ENCODE measurements at regions not wholly inside any gene's neighbourhood (a gene's known extent, or its start where the extent isn't known, plus 50 kb on each side); places are given as distances from the start of the nearest gene placed in this dataset. TPM values are rescaled to one million over a fixed set of nuclear protein-coding genes. Genes with fewer than 3 reads are reported as not detected.
"Not testable (repeated sequence)": the region's sequence is repeated elsewhere in the genome, so short reads cannot be mapped to it uniquely, and the experiment has no call there.

- no peak overlapping the region for H3K4me2 ChIP-seq (ENCODE audit: insufficient read depth, low read length, poor library complexity, severe bottlenecking)
- no CpG with 5 or more reads among the region's 5 CpGs for WGBS, 2 donors (ENCODE audit: extremely low coverage in 2 of 2, insufficient read length in 2 of 2, insufficient replicate concordance in 1 of 2)
- no peak for DNase-seq (ENCODE audit: low spot score)
- H3K23ac ChIP-seq (ENCODE audit: low read depth, low read length, poor library complexity) = no peak overlapping the region
- no peak overlapping the region for H2AK5ac ChIP-seq (ENCODE audit: low read depth, low read length)
- H2BK5ac ChIP-seq (ENCODE audit: low read length) = no peak overlapping the region
- H3K79me1 ChIP-seq (ENCODE audit: low read depth, low read length) = no peaks in the 10 kb centered on the region
- no peak overlapping the region for H3K18ac ChIP-seq (ENCODE audit: low read length)
- no peak overlapping the region for H4K91ac ChIP-seq (ENCODE audit: low read depth, low read length, poor library complexity)
- no peak overlapping the region for H3K14ac ChIP-seq (ENCODE audit: low read length)
- no peak overlapping the region for H4K8ac ChIP-seq (ENCODE audit: low read depth, low read length)
- no peaks in the 10 kb centered on the region for H3K36me3 ChIP-seq (replicated peaks in 1 of 2; ENCODE audit: control insufficient read depth in 2 of 2, insufficient read depth in 2 of 2, low read length in 2 of 2)
- no peak overlapping the region for H2BK15ac ChIP-seq (ENCODE audit: low read length)
- peaks cover 0 to 2% of the 10 kb centered on the region in 2 donors for H3K9me3 ChIP-seq (replicated peaks in 1 of 2; ENCODE audit: control insufficient read depth in 2 of 2, insufficient read depth in 1 of 2, low read depth in 1 of 2, low read length in 2 of 2)
- H3K9ac ChIP-seq (ENCODE audit: low read depth, low read length, poor library complexity) = no peak overlapping the region
- no peak overlapping the region for H2BK12ac ChIP-seq (ENCODE audit: low read length)
- H2BK120ac ChIP-seq (ENCODE audit: low read depth, low read length) = no peak overlapping the region
- peaks cover 0 to 3% (median 0%) of the 10 kb centered on the region in 3 experiments for H3K27me3 ChIP-seq (ENCODE audit: control insufficient read depth in 3 of 3, insufficient read depth in 3 of 3, low read depth in 1 of 3, low read length in 3 of 3)
- H3K4me1 ChIP-seq (ENCODE audit: control insufficient read depth in 2 of 2, insufficient read depth in 1 of 2, low read depth in 1 of 2, low read length in 2 of 2) = peaks cover 0 to 5% of the 10 kb centered on the region in 2 donors
- H3K27ac ChIP-seq (replicated peaks; ENCODE audit: low read length) = no peak overlapping the region
- no peak overlapping the region for H2AFZ ChIP-seq (ENCODE audit: low read length)
- no peak overlapping the region for H3K4me3 ChIP-seq (ENCODE audit: low read length in 2 of 2)
- H3K4ac ChIP-seq (ENCODE audit: low read length) = no peak overlapping the region
Measured at GRCh38 chr9:85077944-85078343, 408.4 kb downstream of the NTRK2 start.

- DNase-seq (ENCODE audit: low spot score); H2BK5ac ChIP-seq (ENCODE audit: low read length); H3K27ac ChIP-seq (replicated peaks; ENCODE audit: low read length); H2BK12ac ChIP-seq (ENCODE audit: low read length); H2AK5ac ChIP-seq (ENCODE audit: low read depth, low read length); H2BK15ac ChIP-seq (ENCODE audit: low read length); H4K8ac ChIP-seq (ENCODE audit: low read depth, low read length); H3K9ac ChIP-seq (ENCODE audit: low read depth, low read length, poor library complexity); H3K27me3 ChIP-seq (ENCODE audit: control insufficient read depth in 3 of 3, insufficient read depth in 3 of 3, low read depth in 1 of 3, low read length in 3 of 3); H4K91ac ChIP-seq (ENCODE audit: low read depth, low read length, poor library complexity); H3K9me3 ChIP-seq (replicated peaks in 1 of 2; ENCODE audit: control insufficient read depth in 2 of 2, insufficient read depth in 1 of 2, low read depth in 1 of 2, low read length in 2 of 2); H3K4ac ChIP-seq (ENCODE audit: low read length); H3K4me1 ChIP-seq (ENCODE audit: control insufficient read depth in 2 of 2, insufficient read depth in 1 of 2, low read depth in 1 of 2, low read length in 2 of 2); H3K4me3 ChIP-seq (ENCODE audit: low read length in 2 of 2); H3K18ac ChIP-seq (ENCODE audit: low read length); H3K79me1 ChIP-seq (ENCODE audit: low read depth, low read length); H3K14ac ChIP-seq (ENCODE audit: low read length); H3K36me3 ChIP-seq (replicated peaks in 1 of 2; ENCODE audit: control insufficient read depth in 2 of 2, insufficient read depth in 2 of 2, low read length in 2 of 2); H2BK120ac ChIP-seq (ENCODE audit: low read depth, low read length); H3K23ac ChIP-seq (ENCODE audit: low read depth, low read length, poor library complexity): not testable (repeated sequence)
- Histone ChIP-seq H2AFZ (ENCODE audit: low read length) (peak overlapping the region; percentile 17), H3K4me2 (ENCODE audit: insufficient read depth, low read length, poor library complexity, severe bottlenecking) (peak overlapping the region; percentile 18)
- no CpG with 5 or more reads among the region's 23 CpGs for WGBS, 2 donors (ENCODE audit: extremely low coverage in 2 of 2, insufficient read length in 2 of 2, insufficient replicate concordance in 1 of 2)
Measured at GRCh38 chr9:85077146-85077545, 407.6 kb downstream of the NTRK2 start.

Small RNA genes lying in the stretch of these regions (small RNA-seq; reads per million reads assigned to genes)
- not detected for gene UBE2V1P10 (ENCODE audit: insufficient read depth)

Data from neuronal stem cell (in vitro differentiated cells).